ENCODE measurements at regions not wholly inside any gene's neighbourhood (a gene's known extent, or its start where the extent isn't known, plus 50 kb on each side); places are given as distances from the start of the nearest gene placed in this dataset.

GRCh38 chr6:23365732-23366131 is 760.3 kb upstream of the NRSN1 start:
- H3K4me2 ChIP-seq (ENCODE audit: low read length) = no peak overlapping the region
- H3K9me3 ChIP-seq (ENCODE audit: low read length) = no peaks in the 10 kb centered on the region
- H3K4me3 ChIP-seq (ENCODE audit: low read depth, low read length, poor library complexity, severe bottlenecking) = no peak overlapping the region
- H3F3A ChIP-seq (ENCODE audit: insufficient read depth, low read length) = no peaks in the 10 kb centered on the region
- H4K20me1 ChIP-seq (ENCODE audit: insufficient read depth, low read length) = no peaks in the 10 kb centered on the region
- H3K27ac ChIP-seq (ENCODE audit: low read depth, low read length, poor library complexity, severe bottlenecking) = no peak overlapping the region
- H3K9me2 ChIP-seq (ENCODE audit: low read depth, low read length) = no peaks in the 10 kb centered on the region
- H3K79me2 ChIP-seq (ENCODE audit: insufficient read depth, low read length) = no peaks in the 10 kb centered on the region
- H3K27me3 ChIP-seq (ENCODE audit: insufficient read depth, low read length) = no peaks in the 10 kb centered on the region
- H2AFZ ChIP-seq (ENCODE audit: low read length) = no peak overlapping the region
- H3K4me1 ChIP-seq (ENCODE audit: insufficient read depth, low read length, severe bottlenecking) = no peaks in the 10 kb centered on the region
- H3K36me3 ChIP-seq (ENCODE audit: insufficient read depth, low read length) = no peaks in the 10 kb centered on the region
- TF ChIP-seq CTCF (IDR thresholded peaks at IDR 0.05; ENCODE audit: low read length) = no peak
- no peak for TF ChIP-seq EZH2 (IDR thresholded peaks at IDR 0.05; ENCODE audit: borderline replicate concordance, low read length)
- H3K9ac ChIP-seq (ENCODE audit: low read length) = no peak overlapping the region

GRCh38 chr6:23367311-23367710 is 758.7 kb upstream of the NRSN1 start:
- Histone ChIP-seq H3F3A (ENCODE audit: insufficient read depth, low read length) (no peaks in the 10 kb centered on the region), H3K9me3 (ENCODE audit: low read length) (no peaks in the 10 kb centered on the region), H3K4me1 (ENCODE audit: insufficient read depth, low read length, severe bottlenecking) (no peaks in the 10 kb centered on the region), H3K36me3 (ENCODE audit: insufficient read depth, low read length) (no peaks in the 10 kb centered on the region), H4K20me1 (ENCODE audit: insufficient read depth, low read length) (no peaks in the 10 kb centered on the region), H3K9me2 (ENCODE audit: low read depth, low read length) (no peaks in the 10 kb centered on the region), H3K4me2 (ENCODE audit: low read length) (no peak overlapping the region), H2AFZ (ENCODE audit: low read length) (no peak overlapping the region), H3K27ac (ENCODE audit: low read depth, low read length, poor library complexity, severe bottlenecking) (no peak overlapping the region), H3K79me2 (ENCODE audit: insufficient read depth, low read length) (no peaks in the 10 kb centered on the region), H3K9ac (ENCODE audit: low read length) (no peak overlapping the region), H3K4me3 (ENCODE audit: low read depth, low read length, poor library complexity, severe bottlenecking) (no peak overlapping the region), H3K27me3 (ENCODE audit: insufficient read depth, low read length) (no peaks in the 10 kb centered on the region)
- TF ChIP-seq EZH2 (IDR thresholded peaks at IDR 0.05; ENCODE audit: borderline replicate concordance, low read length) (no peak), CTCF (IDR thresholded peaks at IDR 0.05; ENCODE audit: low read length) (no peak)

- TF ChIP-seq CTCF (IDR thresholded peaks at IDR 0.05; ENCODE audit: low read length) = no peak
- TF ChIP-seq EZH2 (IDR thresholded peaks at IDR 0.05; ENCODE audit: borderline replicate concordance, low read length) = no peak
- H3K4me1 ChIP-seq (ENCODE audit: insufficient read depth, low read length, severe bottlenecking) = no peaks in the 10 kb centered on the region
- no peak overlapping the region for H3K27ac ChIP-seq (ENCODE audit: low read depth, low read length, poor library complexity, severe bottlenecking)
- no peaks in the 10 kb centered on the region for H3K27me3 ChIP-seq (ENCODE audit: insufficient read depth, low read length)
- no peaks in the 10 kb centered on the region for H4K20me1 ChIP-seq (ENCODE audit: insufficient read depth, low read length)
- no peak overlapping the region for H2AFZ ChIP-seq (ENCODE audit: low read length)
- no peak overlapping the region for H3K4me3 ChIP-seq (ENCODE audit: low read depth, low read length, poor library complexity, severe bottlenecking)
- H3K9me3 ChIP-seq (ENCODE audit: low read length) = no peaks in the 10 kb centered on the region
- no peaks in the 10 kb centered on the region for H3K9me2 ChIP-seq (ENCODE audit: low read depth, low read length)
- no peak overlapping the region for H3K4me2 ChIP-seq (ENCODE audit: low read length)
- H3K9ac ChIP-seq (ENCODE audit: low read length) = no peak overlapping the region
- H3K79me2 ChIP-seq (ENCODE audit: insufficient read depth, low read length) = no peaks in the 10 kb centered on the region
- H3F3A ChIP-seq (ENCODE audit: insufficient read depth, low read length) = no peaks in the 10 kb centered on the region
- H3K36me3 ChIP-seq (ENCODE audit: insufficient read depth, low read length) = no peaks in the 10 kb centered on the region
These were observed 757.5 kb upstream of the NRSN1 start for GRCh38 chr6:23368557-23368956.

All from OCI-LY1 (cell line).